HG02884 (cell line): ENCODE measurements at regions not wholly inside any gene's neighbourhood (a gene's known extent, or its start where the extent isn't known, plus 50 kb on each side); places are given as distances from the start of the nearest gene placed in this dataset.

ENCODE experiments used
- ATAC-seq: cut with Tn5 transposase; IDR thresholded peaks from one replicate; pipeline ENCODE4 v1.9.1; 2021; ENCODE audit warnings: mild to moderate bottlenecking, moderate library complexity; ENCODE audit not compliant: unreplicated experiment

DNA sequence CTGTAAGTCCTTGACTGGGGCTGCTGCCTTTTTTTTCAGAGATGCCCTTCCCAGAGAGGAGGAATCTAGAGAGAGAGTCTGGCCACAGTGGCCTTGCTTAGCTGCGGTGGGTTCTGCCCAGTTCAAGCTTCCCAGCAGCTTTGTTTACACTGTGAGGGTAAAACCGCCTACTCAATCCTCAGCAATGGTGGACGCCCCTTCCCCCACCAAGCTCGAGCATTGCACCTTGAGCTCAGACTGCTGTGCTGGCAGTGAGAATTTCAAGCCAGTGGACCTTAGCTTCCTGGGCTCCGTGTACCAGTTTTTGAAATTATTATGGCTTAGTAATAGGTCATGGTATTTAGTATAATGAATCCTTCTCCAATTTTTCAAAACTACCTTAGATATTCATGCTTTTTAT is 395.4 kb downstream of the NPIPA7 start:
- ATAC-seq, result no peak

DNA sequence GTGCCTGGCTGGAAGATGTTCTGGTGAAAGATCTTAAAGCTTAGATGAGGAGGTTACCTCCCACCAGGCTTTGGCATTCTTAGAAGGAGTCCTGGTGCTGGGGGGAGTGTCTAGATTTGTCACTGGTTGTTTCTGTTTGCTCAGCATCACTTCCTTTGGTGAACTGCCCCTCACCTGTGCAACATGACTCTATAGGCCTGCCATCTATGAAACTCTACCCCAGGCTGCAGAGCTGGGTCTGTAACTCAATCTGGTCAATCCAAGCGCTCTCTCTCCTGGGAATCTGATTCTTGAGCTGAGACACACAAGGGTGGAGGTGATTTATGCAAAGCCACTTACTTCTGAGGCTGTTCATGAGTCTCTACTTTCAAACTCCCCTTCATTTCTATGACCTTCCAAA is 399.4 kb downstream of the NPIPA7 start:
- ATAC-seq, result no peak

DNA sequence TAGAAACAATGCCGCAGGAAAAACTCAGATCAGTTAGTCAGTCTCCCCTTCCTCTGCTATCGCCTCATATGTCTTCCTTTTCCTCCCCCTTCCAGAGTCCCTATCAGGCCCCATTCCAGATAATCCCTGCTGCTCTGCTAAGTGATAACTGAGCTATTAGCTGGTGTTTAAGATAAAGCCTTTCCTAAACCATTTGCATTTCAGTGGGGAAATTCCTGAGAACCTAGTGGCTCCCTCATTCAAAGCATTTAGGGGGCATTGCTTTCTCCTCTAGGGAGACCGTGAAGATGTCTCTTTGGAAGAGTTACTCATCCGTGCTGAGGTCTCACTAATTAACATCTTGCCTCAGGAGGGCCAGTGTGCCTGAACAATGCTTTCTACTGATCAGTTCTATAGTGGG is 401.6 kb downstream of the NPIPA7 start:
- ATAC-seq, result no peak

DNA sequence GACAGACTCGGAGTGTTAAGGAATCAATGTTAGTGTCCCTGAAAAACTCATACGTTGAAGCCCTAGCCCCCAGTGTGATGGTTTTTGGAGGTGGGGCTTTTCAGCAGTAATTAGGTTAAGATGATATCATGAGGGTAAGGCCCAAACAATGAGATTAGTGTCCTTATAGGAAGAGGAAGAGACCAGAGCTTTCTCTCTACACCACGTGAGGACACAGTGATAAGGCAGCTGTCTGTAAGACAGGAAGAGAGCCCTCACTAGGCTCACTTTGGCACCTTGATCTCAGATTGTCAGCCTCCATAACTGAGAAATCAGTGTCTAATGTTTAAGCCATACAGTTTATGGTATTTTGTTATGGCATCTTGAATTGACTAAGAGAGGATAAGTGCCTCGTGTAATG is 403.2 kb downstream of the NPIPA7 start:
- ATAC-seq, result no peak

DNA sequence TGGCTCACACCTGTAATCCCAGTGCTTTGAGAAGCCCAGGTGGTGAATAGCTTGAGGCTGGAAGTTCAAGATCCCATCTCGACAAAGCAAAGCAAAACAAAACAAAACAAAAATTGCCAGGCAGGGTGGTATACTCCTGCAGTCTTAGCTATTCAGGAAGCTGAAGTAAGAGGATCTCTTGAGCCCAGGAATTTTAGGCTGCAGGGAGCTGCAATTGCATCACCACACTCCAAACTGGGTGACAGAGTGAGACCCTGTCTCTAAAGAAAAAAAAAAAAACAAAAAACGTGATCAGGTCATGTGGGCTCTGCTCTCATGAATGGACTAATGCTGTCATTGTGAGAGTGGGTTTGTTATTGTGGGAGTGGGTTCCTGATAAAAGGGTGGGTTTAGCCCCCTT is 409.1 kb downstream of the NPIPA7 start:
- no peak for ATAC-seq

DNA sequence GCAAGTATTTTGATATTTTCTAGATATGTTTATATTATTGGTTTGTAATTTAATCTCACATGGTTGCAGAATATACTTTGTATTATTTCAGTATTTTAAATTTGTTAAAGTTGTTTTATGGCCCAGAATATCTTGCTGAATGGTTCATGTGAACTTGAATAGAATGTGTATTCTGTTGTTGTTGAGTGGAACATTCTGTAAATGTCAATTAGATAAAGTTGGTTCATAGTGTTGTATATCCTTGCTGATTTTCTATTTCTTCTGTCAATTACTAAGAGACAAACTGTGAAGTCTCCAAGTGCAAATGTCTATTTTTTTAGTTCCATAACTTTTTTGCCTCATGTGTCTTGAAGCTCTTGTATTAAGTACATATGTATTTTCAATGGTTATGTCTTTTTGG is 411.7 kb downstream of the NPIPA7 start:
- ATAC-seq, result no peak

DNA sequence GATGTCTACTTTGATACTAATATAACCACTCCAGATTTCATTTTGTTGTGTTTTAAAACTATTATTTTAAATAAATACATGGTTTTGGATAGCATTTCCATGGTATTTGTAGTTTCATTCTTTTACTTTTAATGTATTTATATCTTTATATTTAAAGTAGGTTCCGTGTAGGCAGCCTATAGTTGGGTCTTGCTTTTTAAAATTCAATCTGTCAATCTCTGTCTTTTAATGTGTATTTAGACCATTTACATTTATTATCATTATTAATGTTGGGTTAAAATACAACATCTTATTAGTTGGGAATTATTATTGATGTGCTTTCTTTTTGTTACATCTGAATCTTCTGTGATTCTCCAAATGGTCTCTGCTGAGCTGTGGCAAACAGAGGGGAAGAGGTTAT is 412.1 kb downstream of the NPIPA7 start:
- ATAC-seq, result no peak

DNA sequence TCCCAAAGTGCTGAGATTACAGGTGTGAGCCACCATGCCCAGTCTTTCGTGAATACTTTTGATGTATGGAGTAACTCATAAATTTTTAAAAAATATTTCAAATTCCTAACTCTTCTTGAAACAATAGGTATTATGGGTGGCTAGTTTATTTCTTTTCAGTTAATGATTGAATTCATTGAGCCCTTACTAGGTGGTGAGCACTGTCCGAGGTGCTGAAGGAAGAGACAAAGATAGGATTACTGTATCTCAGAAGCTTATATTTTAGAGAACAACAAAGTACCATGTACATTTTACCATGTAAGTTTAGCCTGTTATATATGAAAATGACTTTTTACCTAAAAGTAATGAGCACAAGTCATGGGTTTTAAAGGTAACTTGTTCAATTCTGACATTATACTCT is 418.3 kb downstream of the NPIPA7 start:
- no peak for ATAC-seq

DNA sequence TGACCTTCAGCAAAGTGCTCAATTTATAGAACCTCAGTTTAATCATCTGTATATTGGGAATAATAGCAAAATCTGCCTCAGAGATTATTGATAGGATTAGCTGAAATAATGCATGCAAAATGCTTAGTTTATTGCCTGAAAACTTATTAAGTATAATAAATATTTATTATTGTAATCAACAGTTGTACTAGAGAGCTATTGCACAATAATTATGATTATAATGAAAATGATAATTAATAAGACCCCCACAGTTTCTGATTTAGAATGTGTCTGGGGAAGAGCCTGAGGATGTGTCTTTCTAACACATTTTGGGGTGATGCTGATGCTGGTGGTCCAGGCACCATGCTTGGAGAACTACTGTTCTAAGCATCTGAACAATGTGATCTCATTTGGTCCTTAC is 419.6 kb downstream of the NPIPA7 start:
- no peak for ATAC-seq

DNA sequence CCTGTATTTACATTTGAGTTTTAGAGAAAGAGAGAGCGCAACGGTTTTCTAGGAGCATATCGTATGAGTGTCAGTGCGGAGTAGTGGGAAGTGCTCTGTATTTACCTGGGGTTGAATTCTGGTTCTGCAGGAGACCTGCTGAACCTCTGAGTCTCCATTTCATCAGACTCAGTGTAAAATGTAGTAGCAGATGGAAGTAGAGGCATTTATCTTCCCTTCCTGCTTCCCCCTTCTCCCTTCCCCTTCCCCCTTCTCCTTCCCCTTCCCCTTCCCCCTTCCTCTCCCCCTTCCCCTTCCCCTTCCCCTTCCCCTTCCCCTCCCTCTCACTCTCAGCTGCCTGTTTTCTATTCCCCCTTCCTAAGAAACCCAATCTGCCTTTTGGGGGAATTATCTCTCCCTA is 426.9 kb downstream of the NPIPA7 start:
- ATAC-seq, result no peak

DNA sequence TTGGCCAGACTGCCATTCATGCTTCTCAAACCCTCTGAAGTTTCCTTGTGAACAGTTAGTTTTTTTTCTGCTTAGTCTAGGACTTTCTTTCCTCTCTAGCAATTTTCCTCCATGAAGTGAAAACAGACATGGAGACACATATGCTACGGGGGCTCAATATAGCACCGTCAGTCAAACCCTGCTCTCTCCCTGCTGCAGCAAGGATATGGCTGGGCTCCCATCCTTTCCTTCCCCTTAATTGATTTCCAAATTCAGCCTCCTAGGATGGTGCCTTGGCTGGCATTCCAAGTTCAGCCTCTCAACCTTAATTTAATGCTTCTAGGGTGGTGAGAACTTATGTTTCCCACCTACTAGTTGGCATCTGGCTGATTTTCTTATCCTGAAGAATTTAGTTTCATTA is 436.7 kb downstream of the NPIPA7 start:
- no peak for ATAC-seq

DNA sequence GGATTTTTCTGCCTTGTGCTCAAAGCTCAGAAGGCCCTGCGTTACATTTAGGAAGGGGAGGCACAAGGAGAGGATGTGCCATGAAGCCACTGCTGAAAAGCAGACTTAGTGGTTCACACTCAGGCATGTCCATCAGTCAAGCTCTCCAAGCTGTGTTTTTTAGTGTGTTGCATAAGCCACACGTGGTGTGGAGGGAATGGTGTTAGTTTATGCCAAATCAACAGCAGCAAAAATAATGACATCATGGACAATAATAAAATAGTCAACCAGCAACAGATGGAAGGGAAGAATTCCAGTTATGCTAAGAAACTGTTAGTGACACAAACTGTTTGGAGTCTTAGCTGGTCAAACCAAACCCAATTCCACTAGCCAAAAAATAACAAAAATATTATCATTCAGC is 438.3 kb downstream of the NPIPA7 start:
- no peak for ATAC-seq

DNA sequence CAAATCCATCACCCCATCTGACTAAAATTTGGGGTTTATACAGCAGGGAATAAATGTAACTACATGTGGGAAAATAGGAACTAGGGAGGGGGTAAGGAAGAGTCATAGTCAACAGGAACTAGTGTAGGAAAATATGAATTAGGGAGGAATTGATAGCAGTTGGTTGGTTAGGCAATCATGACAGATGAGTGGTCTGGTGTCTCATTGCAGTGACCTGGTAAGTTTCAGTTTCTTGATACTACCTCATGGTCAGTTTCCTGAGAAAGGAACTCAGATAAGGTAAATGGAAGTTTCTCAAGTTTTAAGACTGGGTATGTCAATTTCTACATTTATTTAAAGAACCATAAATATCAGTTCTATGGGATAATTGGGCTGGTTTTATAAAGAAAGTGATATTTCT is 442.3 kb downstream of the NPIPA7 start:
- no peak for ATAC-seq

DNA sequence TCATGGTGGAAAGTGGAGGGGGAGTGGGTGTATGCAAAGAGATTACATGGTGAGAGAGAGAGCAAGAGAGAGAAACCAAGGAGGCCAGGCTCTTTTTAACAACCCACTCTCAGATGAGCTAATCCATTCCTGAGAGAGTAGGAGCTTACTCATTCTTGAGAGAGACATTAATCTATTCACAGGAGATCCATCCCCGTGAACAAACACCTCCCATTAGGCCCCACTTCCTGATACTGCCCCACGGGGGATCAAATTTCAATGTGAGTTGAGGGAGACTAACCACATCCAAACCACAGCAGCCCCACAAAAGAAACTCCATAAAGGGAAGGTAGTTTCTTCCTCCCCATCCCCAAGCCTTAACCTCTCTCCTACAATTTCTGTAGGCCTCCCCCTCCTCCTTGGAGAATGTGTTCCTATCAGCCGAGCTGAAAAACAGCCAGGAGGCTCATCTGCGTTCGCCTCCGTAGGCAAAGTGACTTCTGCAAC is 450.0 kb downstream of the NPIPA7 start:
- ATAC-seq, result no peak

DNA sequence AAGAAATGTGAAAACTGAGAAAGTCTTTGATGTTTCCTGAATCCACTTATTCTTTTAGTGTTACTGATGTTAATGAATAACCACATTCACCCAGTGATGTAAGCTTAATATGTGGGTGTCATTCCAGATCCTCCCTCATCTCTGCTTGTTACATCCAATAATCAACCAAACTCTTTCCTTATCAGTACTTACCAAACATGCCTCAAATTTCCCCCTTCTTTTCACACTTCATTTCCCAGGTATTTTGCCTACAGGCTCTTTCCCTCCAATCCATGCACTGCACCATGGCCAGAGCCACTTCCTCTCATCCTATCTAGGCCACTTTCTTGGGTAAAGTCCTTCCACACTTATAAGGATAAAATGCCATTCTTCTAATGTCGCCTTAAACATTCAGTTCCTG is 451.5 kb downstream of the NPIPA7 start:
- no peak for ATAC-seq

DNA sequence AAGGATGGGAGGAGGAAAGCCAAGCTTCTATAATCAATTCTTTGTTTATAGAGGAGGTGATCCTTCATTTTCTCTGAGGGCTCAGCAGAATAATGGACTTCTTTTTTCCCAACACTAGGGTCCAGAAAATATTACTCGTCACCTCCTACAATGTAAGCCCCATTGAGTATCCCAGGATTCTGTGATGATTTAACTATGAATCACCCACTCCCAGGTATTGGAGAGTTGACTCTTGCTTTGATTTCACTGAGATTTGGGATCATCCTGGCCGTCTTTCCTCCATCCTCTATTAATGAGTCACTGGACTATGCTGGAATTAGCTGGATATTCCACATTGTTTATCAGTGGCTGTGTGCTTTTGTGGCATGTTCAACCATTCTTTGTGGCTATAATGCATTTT is 452.0 kb downstream of the NPIPA7 start:
- ATAC-seq, result no peak

DNA sequence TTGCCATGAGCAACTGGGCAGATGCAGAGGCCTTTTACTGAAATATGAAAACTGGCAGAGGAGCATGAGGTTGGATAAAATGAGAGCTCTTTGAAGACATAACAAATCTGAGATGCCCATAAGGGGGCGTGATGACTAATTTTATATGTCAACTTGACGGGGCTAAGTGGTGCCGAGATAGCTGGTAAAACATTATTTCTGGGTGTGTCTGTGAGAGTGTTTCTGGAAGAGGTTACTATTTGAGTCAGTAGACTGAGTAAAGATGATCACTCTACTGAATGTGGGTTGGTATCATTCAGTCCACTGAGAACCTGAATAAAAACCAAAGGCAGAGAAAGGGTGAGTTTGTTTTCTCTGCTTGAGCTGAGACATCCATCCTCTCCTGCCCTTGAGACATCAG is 454.2 kb downstream of the NPIPA7 start:
- no peak for ATAC-seq

DNA sequence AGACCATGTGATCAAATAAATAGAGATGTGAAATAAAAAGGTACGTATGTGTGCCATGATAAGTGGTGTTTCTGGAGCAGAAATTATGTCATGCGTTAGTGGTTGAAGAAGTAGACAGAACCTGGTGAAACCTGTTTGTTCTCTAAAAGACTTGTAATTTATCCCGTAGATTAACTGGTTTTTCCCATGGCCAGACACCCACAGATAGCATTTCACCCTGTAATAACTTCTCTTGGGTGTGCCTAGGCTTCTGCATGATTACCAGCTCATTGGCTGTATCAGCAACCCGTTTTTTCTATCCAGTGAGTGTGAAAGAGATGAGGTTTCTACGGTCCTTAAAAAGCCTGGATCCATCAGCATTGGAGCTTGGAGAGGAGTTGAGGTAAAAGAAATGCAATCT is 471.3 kb downstream of the NPIPA7 start:
- no peak for ATAC-seq

DNA sequence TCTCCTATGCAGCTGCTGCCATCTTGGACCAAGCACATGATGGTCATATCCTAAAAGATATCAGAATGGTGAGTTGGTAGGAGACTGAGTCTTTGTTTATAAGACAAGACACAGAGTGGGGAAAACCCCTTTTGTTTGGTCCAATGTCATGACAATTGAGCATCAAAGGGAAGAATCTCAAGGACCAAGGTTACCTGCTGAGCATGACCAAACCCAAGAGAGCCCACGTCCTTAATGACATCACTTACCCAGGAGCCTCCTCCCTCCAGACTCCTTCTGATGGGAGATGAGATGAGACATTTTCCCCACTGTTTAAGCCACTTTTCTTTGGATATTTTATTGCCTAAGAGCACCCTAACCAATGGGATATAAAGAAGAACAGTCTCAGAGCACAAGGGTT is 478.1 kb downstream of the NPIPA7 start:
- no peak for ATAC-seq

DNA sequence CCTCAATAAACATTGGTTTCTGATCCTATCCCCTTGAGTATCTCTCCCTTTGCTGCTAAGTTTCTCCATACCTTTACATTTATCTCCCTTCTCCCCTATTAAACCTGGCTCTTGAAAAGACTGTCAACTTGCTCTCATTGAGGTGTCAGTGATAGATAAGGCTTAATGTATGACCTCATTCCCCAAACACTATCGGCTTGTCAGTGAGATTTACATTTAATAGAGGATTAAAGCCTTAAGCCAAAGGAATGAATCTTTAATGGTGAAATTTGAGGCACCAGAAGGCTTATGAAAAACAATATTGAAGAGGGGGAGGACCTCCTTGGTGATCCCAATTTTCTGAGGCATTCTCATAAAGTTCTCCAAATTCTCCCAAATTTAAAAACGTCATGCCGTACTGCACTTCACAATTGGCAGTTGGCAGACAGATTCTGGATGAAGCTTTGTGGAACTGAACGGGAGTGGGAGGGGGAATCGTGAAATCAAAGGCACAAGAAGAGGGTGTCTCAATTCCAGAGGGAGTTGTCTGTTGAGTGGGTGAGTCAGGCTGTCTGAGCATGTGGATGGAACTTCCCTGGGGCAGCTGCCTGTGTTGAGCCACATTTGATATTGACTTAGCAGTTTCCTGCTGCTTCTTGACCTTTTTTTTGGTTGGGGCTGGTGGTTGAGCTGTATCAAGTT is 478.8 kb downstream of the NPIPA7 start:
- no peak for ATAC-seq

DNA sequence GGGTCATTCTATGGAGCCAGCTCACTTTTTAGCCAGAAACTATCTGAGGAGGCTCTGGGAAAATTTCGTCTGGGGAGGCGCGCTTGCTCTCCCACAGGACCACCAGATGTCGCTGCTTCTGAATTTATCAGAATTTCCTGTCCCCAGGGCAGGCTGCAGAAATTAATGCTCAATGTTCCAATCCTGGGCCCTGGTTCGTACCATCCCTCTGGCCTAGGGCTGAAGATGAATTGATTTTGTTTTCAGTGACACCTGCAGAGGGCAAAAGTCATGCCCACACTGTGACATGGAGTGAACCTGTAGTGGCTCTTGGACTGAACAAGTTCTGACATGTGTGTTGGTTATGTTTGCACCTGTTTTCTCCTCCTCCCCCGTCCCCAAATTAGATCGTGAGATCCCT is 482.6 kb downstream of the NPIPA7 start:
- no peak for ATAC-seq

DNA sequence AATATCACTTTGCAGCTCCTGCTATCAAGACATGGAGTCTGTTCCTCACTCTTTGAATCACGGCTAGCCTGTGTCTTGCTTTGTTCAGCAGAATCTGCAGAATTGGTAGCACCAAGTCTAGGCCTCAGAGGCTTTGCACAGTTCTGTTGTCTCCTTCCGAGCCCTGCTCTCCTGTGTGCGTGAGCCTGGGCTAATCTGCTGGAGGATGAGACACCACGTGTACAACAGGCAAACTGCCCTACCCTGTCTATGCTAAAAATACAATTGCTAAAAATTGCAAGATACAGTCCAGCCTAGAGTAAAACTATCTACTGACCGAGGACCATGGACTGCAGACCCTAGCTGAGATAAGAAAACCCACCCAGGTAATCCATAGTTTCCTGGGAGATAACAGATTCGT is 484.7 kb downstream of the NPIPA7 start:
- ATAC-seq, result no peak

DNA sequence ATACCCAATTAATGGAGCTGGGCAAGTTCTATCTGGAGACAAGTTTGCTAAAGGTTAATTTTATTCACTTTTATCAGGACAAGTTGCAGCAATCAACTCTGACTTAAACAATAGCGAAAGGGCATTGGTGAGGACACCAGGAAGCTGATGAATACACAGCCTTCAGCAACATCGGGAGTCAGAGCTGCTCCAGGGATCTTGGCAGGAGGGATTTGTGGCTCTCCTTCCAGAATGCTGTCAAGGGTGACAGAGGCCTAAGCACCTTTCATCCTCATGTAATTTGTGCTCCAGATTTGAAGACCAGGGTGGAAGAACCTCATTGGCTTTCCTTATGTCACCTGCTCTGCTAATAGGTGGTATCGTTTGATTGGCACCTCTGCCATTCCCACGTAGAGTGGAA is 485.6 kb downstream of the NPIPA7 start:
- no peak for ATAC-seq
